HUES48 (cell line): ENCODE measurements at regions not wholly inside any gene's neighbourhood (a gene's known extent, or its start where the extent isn't known, plus 50 kb on each side); places are given as distances from the start of the nearest gene placed in this dataset.

ENCODE experiments used
- H3K27ac ChIP-seq: one replicate; pipeline ENCODE4 v1.7.0; 2013; ENCODE audit warnings: low read depth, low read length, inconsistent platforms
- H3K27me3 ChIP-seq: 2 replicates; pipeline ENCODE4 v1.6.1; 2013; ENCODE audit warnings: mild to moderate bottlenecking, low read length; ENCODE audit not compliant: control insufficient read depth, insufficient read depth
- H3K36me3 ChIP-seq: 2 replicates; pipeline ENCODE4 v1.6.1; 2013; ENCODE audit warnings: low read length; ENCODE audit not compliant: control insufficient read depth, insufficient read depth
- H3K4me1 ChIP-seq: 2 replicates; pipeline ENCODE4 v1.6.1; 2013; ENCODE audit warnings: mild to moderate bottlenecking, low read length; ENCODE audit not compliant: control insufficient read depth, insufficient read depth
- H3K4me3 ChIP-seq: 2 replicates; pipeline ENCODE4 v1.5.1; 2013; ENCODE audit warnings: mild to moderate bottlenecking, low read depth, low read length
- H3K9ac ChIP-seq: 2 replicates; pipeline ENCODE4 v1.6.1; 2013; ENCODE audit warnings: mild to moderate bottlenecking, low read depth, low read length, moderate library complexity
- H3K9me3 ChIP-seq: 2 replicates; pipeline ENCODE4 v1.6.1; 2013; ENCODE audit warnings: low read length; ENCODE audit not compliant: control insufficient read depth, insufficient read depth

DNA sequence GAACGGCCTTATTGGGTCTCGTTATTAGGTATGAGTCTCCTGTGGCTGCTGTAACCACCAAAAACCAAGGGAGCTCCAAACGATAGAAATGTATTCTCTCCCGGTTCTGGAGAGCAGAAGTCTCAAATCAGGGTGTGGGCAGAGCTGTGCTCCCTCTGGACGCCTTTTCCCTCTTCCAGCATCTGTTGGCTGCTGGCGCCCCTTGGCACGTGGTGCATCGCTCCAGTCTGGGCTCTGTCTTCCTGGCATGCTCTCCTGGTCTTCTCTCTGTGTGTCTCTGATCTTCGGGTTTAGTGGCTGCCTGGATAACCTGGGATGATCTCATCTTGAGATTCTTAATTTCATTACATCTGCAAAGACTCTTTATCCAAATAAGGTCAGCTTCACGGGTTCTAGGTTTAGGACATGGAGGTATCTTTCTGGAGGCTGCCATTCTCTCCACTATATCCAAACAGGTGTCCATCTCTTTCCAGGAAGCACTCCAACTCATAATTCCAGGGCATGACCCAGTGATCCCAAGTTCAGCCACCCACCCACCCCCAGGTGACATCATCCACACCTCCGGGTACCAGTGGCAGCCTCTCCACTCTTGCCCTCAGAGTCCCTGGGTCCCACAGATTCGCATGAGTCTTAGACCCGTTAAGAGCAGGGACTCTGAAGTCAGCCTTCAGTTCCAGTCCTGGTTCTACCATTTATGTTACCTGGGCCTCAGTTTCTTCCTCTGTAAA lies 145.5 kb upstream of the FOXF1 start:
- no peaks in the 10 kb centered on the region for H3K27me3 ChIP-seq
- H3K4me1 ChIP-seq = peaks cover 25% of the 10 kb centered on the region
- no peaks in the 10 kb centered on the region for H3K36me3 ChIP-seq
- H3K9me3 ChIP-seq = no peaks in the 10 kb centered on the region
- H3K9ac ChIP-seq = no peak overlapping the region
- no peak overlapping the region for H3K27ac ChIP-seq
- H3K4me3 ChIP-seq = no peak overlapping the region

- H3K27ac ChIP-seq = no peak overlapping the region
- H3K36me3 ChIP-seq = no peaks in the 10 kb centered on the region
- H3K4me3 ChIP-seq = no peak overlapping the region
- H3K9me3 ChIP-seq = no peaks in the 10 kb centered on the region
- H3K27me3 ChIP-seq = no peaks in the 10 kb centered on the region
- H3K4me1 ChIP-seq = peaks cover 22% of the 10 kb centered on the region
- H3K9ac ChIP-seq = no peak overlapping the region
Observed at GRCh38 chr16:86365513-86366273, 144.6 kb upstream of the FOXF1 start.

- H3K36me3 ChIP-seq = no peaks in the 10 kb centered on the region
- no peak overlapping the region for H3K27ac ChIP-seq
- H3K9ac ChIP-seq = no peak overlapping the region
- no peak overlapping the region for H3K4me3 ChIP-seq
- no peaks in the 10 kb centered on the region for H3K9me3 ChIP-seq
- no peaks in the 10 kb centered on the region for H3K27me3 ChIP-seq
- H3K4me1 ChIP-seq = peaks cover 22% of the 10 kb centered on the region
Observed at GRCh38 chr16:86366481-86366880, 143.8 kb upstream of the FOXF1 start.

DNA sequence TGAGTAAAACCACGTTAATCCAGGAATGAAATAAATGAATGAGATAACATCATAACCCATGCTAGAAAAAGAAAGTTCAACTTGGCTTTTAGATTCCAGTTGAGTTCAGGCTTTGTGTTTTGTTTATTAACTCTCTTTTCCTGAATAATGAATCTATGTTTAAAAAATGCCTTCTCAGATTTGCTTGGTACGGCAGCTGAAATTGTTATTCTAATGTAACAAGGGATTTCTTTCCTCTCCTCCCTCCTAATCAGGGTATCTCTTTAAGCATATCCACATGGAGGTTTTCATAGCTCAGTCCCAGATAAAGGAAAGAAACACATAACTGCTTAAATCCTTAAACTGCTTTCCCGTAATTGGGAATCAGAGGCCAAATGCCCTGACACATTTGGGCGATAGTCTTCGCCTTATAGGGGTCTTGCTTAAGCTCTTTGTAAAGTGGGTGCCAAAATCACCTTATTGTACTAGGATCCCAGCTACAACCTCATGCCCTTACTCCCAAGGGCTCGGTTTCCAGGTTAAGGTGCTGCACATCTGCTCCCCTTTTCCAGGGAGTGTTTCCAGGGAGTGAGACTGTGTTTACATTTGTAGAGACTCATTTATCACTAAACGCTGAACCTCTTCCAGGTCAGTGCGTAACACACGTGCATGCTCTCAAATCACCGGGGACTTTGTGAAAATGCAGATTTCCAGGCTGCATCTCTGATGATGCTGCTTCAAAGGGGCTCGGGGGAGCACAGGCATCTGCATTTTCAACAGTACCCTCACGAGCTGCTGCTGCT lies 142.8 kb upstream of the FOXF1 start:
- Histone ChIP-seq H3K4me1 (peaks cover 22% of the 10 kb centered on the region), H3K27ac (no peak overlapping the region), H3K9me3 (no peaks in the 10 kb centered on the region), H3K36me3 (no peaks in the 10 kb centered on the region), H3K4me3 (no peak overlapping the region), H3K27me3 (no peaks in the 10 kb centered on the region), H3K9ac (no peak overlapping the region)

- Histone ChIP-seq H3K27ac (no peak overlapping the region), H3K4me3 (no peak overlapping the region), H3K9ac (no peak overlapping the region), H3K9me3 (no peaks in the 10 kb centered on the region), H3K36me3 (no peaks in the 10 kb centered on the region), H3K27me3 (no peaks in the 10 kb centered on the region), H3K4me1 (peaks cover 16% of the 10 kb centered on the region)
Observed at GRCh38 chr16:86368261-86368660, 142.1 kb upstream of the FOXF1 start.

DNA sequence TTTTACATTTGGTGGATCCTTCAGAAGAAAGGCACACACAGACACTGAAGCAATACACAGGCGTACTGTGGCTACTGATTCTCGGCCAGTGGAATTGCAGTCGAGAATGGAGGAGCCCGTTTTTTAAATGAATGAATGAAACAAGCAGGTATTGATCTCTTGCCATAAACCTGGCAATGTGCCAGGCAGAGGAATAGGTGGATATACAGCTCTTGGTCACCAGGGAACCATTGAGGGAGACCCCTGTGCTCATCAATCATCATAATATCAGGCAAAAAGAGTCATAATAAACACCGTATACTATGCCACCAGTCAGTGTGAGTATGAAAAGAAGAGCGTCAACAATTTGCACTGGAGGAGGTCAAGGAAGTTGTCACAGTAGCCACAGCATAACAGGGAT lies 140.3 kb upstream of the FOXF1 start:
- Histone ChIP-seq H3K27ac (no peak overlapping the region), H3K4me3 (no peak overlapping the region), H3K27me3 (no peaks in the 10 kb centered on the region), H3K9me3 (no peaks in the 10 kb centered on the region), H3K36me3 (no peaks in the 10 kb centered on the region), H3K9ac (no peak overlapping the region), H3K4me1 (peaks cover 16% of the 10 kb centered on the region)

DNA sequence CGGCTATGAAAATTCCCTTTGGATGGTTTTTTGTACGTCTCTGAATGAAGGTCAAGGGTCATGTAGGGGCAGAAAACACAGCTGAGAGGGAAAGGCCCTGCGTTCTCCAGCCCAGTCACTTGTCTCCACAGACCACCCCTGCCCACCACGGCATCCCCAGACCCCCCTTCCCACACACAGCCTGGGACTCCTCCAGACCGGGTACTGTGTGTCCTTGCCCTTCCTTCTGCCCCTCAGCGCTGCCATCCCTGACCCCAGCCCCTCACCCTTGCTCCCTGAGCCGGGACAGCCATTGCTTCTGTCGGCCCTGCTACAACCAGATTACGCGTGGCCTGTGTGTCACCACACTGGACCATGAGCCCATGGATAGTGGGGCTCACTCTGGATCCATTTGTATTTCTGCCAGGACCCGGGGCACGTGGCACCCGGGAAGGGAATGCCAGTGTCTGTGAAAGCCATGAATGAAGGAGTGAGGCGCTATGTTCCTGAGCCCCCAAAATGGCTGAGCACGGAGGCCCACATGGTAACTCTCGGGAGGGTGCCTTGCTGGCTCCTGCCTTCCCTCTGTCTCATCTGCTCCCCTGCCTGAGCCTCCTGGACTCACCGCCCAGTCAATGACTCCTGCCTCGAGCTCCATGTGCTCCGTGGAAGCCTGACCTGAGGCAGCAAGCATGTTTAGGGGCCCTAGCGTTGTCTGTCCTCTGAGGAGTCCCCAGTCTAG lies 139.1 kb upstream of the FOXF1 start:
- H3K27me3 ChIP-seq = no peaks in the 10 kb centered on the region
- no peak overlapping the region for H3K27ac ChIP-seq
- peaks cover 16% of the 10 kb centered on the region for H3K4me1 ChIP-seq
- no peaks in the 10 kb centered on the region for H3K9me3 ChIP-seq
- no peak overlapping the region for H3K4me3 ChIP-seq
- H3K36me3 ChIP-seq = no peaks in the 10 kb centered on the region
- no peak overlapping the region for H3K9ac ChIP-seq

GRCh38 chr16:86372193-86372592 lies 138.1 kb upstream of the FOXF1 start:
- no peaks in the 10 kb centered on the region for H3K36me3 ChIP-seq
- no peaks in the 10 kb centered on the region for H3K27me3 ChIP-seq
- peaks cover 8% of the 10 kb centered on the region for H3K4me1 ChIP-seq
- no peak overlapping the region for H3K4me3 ChIP-seq
- no peaks in the 10 kb centered on the region for H3K9me3 ChIP-seq
- H3K9ac ChIP-seq = no peak overlapping the region
- no peak overlapping the region for H3K27ac ChIP-seq

DNA sequence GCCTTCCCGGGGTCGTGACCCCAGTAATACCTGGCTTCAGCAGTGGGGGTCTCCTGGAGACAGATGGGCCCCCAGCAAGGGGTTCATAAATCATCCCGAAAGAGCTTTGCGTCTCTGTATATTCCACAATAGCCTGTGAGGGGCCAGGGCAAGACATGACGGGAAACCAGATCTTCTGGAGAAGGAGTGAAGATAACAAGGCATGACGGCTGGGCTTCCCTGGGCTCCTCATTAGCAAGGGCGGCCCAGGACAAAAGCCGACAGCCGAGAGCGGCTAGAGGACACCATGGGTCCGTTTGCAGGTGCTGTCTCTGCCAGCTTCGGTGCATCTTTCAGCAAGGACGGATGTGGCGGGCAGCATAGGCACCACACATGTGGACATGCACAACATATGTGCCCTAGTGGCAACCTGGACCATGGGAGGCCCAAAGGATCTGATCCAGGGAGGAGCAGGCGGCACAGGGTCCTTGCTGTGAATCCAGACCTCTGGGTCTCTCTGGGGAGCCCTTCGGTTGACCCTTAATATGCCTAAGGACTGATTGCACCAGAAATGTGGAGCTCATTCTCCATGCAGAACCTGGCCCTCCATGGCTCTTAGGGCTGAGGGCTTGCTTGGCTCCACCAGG lies 136.9 kb upstream of the FOXF1 start:
- H3K36me3 ChIP-seq = no peaks in the 10 kb centered on the region
- no peak overlapping the region for H3K9ac ChIP-seq
- no peak overlapping the region for H3K4me3 ChIP-seq
- no peaks in the 10 kb centered on the region for H3K4me1 ChIP-seq
- no peaks in the 10 kb centered on the region for H3K27me3 ChIP-seq
- H3K9me3 ChIP-seq = no peaks in the 10 kb centered on the region
- H3K27ac ChIP-seq = no peak overlapping the region

- Histone ChIP-seq H3K9ac (no peak overlapping the region), H3K4me3 (no peak overlapping the region), H3K36me3 (no peaks in the 10 kb centered on the region), H3K4me1 (no peaks in the 10 kb centered on the region), H3K9me3 (no peaks in the 10 kb centered on the region), H3K27me3 (no peaks in the 10 kb centered on the region), H3K27ac (no peak overlapping the region)
Observed at GRCh38 chr16:86374603-86375130, 135.7 kb upstream of the FOXF1 start.
